Dedifferentiated amniotic fluid mesenchymal stem cell (primary cell): ENCODE measurements at regions not wholly inside any gene's neighbourhood (a gene's known extent, or its start where the extent isn't known, plus 50 kb on each side); places are given as distances from the start of the nearest gene placed in this dataset.

Source experiments
- DNase-seq: peaks from one replicate; pipeline ENCODE4 v3.0.0-alpha.2; 2016; ENCODE audit errors: extremely low spot score

DNA sequence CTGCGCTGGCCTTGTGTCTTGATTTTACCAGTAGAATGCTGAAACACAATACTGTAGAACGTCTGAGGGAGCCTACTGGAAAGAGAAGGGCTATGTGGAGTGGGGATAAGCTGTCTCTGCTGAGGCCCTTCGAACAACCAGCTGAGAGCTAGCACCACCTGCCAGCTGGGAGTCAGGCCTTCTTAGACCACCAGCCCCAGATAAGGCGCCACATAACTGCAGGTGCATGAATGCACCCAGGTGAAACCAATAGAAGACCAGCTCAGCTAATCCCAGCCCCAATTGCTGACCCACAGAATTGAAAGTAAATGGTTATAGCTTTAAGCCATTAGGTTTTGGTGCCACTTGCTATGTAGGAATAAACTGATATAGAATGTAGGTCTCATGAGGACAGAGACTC lies 438.4 kb downstream of the ADRA2A start:
- no peak for DNase-seq

DNA sequence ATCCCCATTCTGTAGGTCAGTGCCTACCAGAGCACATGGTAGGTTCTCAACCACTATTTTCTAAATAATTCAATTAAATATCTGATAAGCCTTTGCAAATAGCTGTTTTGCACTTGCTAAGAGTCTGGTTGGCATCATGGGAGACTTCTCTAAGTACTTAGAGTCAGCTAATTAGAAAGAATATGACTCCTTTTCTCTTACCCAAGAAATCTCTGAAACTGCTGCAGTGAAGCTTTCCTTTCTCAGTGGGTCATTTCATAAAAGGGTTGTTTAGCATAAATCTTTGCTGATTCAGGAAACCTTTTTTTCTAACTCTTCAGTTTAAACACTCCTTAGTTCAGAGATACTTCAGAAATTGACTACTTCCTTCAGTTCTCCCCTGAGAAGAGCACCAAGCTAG lies 438.9 kb downstream of the ADRA2A start:
- no peak for DNase-seq

DNA sequence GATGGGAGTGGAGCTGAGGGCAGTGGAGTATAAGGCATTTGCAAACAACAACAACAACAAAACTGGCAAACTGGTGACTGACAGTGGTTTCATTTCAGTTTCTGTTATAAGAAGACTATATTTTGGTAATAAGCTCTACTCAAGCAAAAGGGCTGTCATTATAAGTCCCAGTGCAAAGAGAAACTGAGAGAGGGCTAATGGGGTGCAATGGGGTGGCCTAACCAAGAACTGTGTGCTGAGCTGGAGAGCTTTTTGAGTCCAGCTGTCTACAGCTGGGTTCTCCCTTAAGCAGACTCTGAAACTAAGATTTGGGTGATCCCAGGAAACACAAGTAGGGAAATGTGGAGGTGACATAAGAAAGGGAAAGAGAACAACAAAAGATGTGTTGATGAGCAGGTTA lies 439.3 kb downstream of the ADRA2A start:
- DNase-seq: no peak

DNA sequence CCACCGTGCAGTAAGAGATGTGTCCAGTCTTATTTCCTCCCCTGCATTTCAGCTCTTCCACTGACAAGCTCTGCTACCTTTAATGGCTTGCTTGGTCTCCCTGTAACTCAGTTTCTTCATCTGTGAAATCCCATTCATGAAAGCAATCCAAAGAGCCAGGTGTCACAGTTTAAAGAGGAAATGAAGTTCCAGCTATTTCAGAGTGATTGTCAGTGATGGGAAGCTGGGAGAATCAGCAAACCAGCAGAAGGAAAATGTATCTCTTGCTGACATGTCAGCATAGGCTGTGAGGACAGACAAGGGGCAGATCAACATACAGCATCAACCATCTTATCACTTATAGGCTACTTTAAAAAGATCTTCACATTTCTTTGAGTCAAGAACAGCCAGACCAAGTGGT lies 445.3 kb downstream of the ADRA2A start:
- DNase-seq: no peak

DNA sequence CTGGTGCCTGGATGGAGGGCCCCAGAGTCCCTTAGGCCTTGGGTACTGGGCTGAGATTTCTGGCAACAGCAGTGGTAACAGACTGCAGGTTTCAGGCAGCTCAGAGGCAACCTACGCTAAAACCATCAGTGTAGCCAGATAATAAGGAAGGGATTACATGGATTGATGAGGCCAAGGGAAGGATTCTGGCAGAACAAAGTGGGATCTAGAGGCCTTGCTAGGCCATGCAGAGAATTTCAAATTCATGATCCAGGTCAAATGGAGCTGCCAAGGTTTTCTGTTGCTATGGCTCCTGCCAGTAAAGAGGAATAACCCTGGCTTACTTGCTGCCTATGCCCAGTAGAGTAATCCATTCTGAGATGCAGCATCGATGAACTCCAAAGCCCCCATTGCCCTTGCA lies 445.7 kb downstream of the ADRA2A start:
- no peak for DNase-seq

DNA sequence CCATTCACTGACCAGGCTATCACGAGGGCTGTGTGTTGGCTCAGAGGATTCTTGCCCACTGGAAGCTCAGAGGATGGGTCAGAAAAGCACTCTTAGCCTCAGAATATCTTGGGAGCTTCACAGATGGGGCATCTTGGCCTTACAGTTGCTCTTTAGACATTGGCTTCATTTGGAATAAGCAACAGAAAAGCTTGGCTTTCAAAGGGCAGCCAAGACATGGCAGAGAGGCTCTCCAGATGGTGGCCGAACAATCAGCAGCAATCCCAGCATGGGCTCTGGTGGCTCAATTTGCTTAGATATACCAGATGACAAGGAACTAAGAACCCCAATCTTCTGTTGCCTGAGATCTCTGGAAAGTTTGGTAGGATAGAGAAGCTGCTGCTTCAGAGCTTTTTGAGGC lies 446.2 kb downstream of the ADRA2A start:
- no peak for DNase-seq

DNA sequence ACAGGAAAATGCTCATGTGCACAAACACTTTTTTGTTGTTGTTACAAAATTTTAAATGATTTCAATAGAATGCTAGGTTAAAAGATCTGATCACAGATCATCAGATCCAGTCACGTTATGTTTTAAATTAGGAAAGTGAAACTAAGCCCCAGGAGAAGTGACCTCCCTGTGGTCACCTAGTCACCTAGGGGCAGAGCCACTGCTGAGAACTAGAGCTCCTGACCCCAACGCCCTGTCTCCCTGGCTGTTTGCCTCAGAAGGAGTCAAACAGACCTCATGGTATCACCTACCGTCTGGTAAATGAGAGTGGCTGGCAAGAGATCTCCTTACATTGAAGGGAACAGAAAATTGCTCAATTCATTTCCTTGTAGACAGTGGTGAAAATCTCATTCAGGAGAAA lies 447.3 kb downstream of the ADRA2A start:
- no peak for DNase-seq

DNA sequence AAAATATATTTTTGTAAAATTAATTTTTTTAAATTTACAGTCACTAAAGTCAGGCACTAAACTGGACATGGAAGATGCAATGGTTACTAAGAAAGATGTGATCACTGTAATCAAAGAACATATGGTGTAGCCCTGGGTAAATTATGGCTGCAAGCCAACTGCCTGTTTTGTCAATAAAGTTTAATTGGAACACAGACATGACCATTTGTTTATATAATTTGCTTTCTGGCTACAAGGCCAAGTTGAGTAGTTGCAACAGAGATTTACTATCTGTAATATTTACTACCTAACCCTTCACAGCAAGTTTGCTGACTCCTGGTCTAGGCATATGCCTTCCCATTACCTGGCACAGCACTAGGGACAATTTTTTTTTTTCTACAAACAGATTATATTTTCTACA lies 448.9 kb downstream of the ADRA2A start:
- no peak for DNase-seq

DNA sequence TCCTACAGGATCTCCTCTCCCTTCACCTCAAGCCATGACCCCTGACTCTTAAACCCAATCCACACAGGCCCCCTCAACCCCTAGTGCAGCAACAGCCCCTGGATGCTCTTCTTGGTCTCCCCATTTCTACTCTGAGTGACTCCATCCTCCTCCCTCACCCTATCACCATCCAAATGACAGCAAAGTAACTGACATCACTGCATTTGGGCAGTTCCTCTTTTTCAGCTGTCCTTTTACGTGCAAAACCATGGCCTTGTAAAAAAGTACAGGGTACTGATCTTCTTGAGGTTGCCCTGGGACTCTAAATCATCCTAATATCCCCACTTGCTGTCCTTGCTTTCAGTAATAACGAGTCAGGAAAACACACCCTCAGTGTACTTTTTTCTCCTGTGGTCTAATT lies 454.9 kb downstream of the ADRA2A start:
- DNase-seq: no peak

DNA sequence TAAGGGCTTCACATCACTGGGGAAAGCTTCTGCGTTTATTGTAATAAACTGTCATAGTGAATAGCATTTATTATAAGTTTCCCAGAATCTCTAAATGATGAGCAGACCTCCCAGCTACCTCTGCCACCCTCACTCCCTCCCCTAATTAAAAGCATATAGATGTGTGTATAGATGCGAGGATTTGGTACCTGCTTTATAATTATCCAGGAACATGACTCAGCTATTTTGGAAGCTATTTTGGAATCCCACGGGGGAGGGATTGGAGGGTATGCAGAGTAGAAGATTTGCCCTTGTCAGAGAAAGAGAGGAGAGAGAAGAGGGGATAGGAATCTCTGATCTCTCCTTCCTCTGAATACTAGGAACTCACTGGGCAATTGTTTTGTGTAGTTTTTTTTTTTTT lies 455.3 kb downstream of the ADRA2A start:
- no peak for DNase-seq

DNA sequence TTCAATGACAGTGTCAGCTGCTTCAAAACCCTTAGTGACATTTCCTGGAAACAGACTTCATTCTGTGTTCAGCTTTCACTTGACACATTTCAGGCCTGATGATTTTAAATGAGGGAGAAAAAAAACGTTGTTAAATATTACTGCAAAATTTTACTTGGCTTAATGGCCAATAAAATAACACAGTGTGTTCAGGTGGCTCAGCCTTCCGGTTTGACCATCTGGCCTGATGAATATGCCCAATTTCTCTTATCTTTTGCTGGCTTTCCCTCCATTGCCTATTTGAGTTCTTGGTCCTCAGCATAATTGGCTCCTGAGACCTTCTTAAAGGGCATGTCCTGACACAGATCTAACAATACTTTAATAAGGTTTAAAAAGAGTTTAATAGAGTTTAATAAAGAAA lies 462.4 kb downstream of the ADRA2A start:
- DNase-seq: no peak

DNA sequence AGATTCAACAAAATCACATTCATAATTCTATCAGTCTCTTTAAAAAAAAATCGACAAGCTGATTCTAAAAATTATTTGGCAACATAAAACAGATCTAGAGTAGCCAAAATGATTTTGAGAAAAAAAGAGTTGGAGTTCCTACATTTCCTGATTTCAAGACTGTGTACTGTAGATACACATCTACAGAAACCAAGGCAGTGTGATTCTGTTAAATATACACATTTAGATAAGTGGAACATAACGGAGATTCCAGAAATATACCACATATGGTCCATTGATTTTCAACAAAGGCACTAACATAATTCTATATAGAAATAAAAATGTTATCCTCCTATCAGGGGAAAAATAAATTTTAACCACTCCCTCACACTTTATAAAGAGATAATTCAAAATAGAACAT lies 467.0 kb downstream of the ADRA2A start:
- no peak for DNase-seq

DNA sequence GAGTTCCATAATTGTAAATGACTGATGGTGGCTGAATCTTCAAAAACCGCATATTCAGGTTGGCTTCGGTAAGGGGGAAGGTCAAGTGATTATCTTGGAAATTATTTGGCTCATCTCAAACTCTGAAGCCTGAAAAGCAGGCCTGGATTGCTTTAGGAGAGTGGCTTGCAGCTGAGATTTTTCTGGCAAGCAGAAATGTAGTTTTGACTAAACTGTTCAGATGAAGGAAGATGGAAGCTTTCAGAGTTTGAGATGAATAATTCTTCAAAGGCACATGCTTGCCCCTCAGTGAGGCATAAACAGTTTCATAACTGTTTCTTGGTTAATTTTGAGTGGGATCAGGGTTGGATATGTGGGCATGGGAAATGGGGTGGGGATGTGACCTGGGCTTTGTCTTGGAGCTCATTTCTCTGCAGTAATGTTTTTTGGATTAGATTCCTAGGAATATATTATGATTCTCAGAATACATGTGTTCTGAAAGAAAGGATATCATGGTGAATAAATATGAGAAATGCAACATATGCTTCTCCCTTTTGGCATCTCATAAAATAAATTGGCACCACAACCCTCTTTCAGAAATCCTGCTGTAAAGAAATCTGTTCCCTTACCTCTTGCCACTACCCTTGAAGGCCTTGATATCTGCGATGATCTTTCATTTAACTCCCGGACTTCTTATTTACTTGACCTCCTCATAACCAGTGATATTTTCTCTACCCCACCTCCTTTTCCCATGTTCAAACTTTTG lies 469.2 kb downstream of the ADRA2A start:
- no peak for DNase-seq

DNA sequence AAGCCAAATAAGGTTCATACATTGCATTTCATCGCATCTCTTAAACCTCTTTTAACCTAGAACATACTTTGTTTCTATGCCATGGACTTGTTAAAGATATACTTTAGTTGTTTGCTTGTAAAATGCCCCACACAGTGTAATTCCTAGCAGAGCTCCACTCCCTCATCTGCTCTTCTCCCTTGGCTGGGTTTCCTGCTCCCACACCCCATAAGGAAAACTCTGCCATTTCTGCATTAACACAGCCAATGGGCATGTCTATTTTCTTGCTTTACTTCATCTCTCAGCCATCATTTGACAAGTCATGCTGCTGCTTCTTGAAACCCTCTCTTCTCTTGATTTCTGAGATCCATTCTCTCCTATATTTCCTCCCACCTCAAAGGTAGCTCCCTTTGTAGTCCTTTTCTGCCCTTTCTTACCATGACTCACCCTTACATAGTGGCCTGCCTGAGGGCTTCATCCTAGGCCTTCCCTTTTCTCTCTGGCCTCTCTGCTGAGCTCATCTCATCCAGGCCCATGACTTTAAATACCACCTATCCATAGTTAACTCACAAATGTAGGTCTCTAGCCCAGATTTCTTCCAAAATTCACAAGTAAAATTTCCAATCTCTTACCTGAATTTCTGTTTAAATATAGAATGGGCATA lies 471.4 kb downstream of the ADRA2A start:
- no peak for DNase-seq

DNA sequence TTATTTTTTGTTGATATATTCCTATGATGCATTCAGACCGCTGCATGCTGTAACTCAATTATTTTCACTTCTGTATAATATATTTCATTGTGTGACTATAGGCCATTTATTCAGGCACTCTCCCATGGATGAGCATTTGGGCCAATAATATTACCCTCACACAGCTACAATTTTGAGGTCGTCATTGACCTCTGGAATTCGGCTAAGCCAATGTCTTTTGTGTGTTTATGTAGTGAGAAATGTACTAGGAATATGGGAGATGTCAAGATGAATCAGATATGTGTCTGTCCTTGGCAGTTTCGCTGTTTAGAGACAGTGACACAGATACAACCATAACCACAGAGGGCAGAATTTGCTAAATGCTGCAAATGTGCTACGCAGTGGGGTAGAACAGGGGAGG lies 474.2 kb downstream of the ADRA2A start:
- no peak for DNase-seq

DNA sequence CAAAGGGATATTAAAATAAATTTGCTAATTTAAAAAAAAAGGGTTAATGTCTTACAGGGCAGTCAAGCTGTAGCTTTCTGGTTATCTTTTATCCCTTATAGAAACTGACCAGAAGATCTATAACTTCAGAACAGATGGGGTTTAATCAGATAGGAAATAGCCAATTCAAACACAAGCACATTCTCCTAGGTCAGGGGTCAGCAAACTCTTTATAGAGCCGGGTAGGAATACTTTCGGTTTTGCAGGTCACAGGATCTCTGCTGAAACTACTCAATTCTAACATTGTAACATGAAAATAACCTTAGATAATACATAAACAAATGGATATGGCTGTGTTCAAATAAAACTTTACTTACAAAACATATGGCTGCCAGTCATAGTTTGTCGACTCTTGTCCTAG lies 479.8 kb downstream of the ADRA2A start:
- DNase-seq: no peak

DNA sequence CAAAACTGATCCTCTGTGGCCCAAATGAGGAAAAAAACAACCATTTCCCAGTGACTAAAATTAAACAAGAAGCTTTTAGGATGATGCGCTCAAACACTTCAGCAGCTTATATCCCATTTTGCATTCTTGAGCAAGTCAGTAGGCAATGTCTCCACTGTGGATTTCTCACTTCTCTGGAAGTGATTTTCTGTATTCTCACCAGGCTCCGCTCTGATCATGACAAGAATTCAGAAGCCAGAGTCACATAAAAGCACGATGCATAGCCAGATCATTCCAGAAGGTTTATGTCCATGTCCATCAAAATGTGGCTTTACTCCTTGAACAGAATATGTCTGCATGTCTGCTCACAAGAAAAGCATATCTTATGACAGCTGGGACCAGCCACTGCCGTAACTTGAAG lies 481.4 kb downstream of the ADRA2A start:
- DNase-seq: no peak

DNA sequence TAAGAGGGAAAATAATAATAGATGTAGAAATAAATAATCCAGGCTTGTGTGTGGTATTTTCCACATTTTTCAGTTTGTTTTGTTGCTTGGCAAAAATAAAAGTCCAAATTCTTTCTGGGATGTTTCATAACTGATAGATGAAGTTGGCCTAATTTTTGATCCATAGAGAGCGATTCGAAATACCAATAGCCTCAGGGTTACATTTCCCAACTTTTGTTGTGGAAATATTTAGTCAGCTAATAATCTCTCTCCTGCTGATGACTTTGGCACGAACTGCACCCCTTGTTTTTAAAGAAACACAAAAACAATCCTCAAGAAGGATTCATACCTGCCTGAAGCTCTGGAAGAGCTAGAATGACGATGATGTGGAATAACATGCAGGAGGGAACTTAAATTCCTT lies 483.2 kb downstream of the ADRA2A start:
- no peak for DNase-seq

DNA sequence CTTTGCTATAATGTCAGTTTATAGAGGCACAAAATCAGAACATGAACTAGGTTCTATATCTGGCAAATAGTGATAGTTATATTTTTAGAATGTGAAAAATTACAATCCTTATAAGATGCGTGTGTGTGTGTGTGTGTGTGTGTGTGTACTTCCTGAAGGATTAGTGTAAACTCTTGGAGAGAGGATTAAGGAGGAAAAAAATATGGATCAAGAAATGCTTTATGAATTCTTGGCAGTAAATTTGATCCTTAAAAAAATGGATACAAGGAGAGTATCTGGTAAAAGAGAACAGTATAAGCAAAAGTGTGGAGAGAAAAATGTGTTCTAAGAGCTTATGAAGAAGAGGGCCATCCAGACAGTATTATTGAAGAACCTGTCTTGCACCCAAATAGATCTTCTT lies 484.3 kb downstream of the ADRA2A start:
- DNase-seq: no peak

DNA sequence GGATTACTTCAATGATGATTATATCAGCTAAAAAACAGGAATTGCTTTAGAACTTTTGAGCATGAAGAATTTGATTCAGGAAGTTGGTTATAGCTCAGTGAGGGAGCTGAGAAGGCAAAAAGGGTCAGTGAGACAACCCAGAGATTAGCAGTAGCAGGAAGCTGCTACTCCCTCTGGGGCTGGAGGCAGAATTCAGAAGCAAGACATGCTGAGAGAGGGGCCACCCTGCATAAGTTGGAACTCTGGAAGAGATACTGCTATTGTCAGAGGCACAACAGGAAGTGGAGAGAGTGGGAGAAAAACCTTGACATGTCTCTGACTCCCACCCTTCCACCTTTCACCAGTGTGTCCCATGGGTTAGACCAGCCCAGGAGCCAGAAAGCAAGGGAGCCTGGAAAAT lies 488.7 kb downstream of the ADRA2A start:
- no peak for DNase-seq

DNA sequence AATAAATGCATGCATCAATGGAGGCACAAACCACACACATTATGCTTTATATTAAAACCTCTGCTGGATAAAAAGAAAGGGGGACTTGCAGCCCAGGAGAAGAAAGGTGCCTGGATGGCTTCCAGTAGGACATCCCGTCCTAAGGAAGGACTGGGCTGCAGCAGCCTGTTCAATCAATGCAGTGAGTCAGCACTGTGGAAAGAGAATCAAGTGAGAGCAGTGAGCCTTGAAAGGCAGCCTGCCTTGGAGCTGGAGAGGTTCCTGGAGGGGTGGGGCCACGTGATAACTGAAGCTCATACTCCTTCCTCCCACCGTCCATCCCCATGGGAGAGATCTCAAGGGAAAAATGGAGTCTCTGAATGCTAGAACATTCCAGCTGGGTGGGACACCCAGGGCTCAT lies 501.2 kb downstream of the ADRA2A start:
- no peak for DNase-seq

DNA sequence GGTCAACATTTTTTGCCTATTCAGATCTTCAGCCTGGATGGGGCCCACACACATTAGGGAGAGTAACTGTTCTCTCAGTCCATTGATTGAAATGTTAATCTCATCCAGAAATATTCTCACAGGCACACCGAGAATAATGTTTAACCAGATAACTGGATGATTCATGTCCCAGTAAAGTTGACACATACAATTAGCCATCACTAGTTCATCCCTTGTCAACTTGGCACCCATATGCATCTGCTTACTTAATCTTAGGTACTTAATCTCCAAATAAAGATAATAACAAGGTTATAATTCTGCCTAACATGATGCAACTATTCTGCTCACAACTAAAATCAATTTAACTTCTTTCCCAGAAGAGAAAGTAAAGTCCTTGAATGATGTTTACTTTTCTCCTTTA lies 502.6 kb downstream of the ADRA2A start:
- DNase-seq: no peak

DNA sequence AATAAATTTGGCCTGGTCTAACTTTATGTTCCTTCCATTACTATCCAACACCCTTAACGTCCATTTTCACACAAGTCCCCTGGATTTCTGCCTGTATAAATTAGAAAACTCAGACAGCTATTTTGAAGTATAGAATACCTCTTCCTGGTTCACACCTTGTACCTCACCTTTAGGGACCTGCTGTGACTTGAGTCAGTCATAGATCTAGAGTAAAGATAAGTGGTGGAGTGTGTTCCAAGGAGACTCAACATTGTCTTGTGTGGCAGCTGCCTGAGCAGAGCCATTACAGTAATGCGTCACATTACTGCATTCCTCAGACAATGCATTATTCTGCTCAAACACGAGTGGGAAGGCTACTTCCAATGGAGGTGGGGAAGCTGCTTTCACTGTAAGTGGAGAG lies 513.9 kb downstream of the ADRA2A start:
- DNase-seq: no peak

DNA sequence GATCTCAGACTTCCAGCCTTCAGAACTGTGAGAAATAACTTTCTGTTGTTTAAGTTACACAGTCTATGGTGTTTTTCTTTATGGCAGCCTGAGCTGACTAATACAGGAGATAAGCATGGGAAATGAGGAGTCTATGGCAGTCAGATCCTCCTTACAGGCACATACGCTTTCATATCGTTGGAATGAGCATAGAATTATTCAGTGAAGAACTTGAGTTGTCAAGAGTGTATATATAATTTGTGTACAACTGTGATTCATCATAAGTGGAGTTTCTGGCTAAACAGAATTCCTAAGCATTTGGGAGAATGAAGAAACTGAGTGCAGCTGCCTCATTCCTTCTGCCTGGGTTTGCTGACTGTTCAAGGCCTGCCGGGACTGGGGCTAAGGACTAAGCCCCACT lies 516.7 kb downstream of the ADRA2A start:
- no peak for DNase-seq
